ENCODE measurements at regions not wholly inside any gene's neighbourhood (a gene's known extent, or its start where the extent isn't known, plus 50 kb on each side); places are given as distances from the start of the nearest gene placed in this dataset.

- no peak for TF ChIP-seq CTCF (IDR thresholded peaks at IDR 0.05; ENCODE audit: low read depth, low read length, missing control alignments)
- DNase-seq (ENCODE audit: low read depth): no peak
- H3K4me3 ChIP-seq (ENCODE audit: low read depth, low read length): no peak overlapping the region
- in situ Hi-C loops (cut with HindIII; ENCODE audit: low sequenced_read_pairs): no loop called here
Measured at GRCh38 chr10:35910234-35910633, 268.1 kb upstream of the FZD8 start.

- no peak overlapping the region for H3K4me3 ChIP-seq (ENCODE audit: low read depth, low read length)
- TF ChIP-seq CTCF (IDR thresholded peaks at IDR 0.05; ENCODE audit: low read depth, low read length, missing control alignments): no peak
- in situ Hi-C loops (cut with HindIII; ENCODE audit: low sequenced_read_pairs): no loop called here
- DNase-seq (ENCODE audit: low read depth): no peak
Measured at GRCh38 chr10:35909121-35909720, 267.1 kb upstream of the FZD8 start.

GRCh38 chr10:35908451-35908850 is 266.4 kb upstream of the FZD8 start:
- no peak overlapping the region for H3K4me3 ChIP-seq (ENCODE audit: low read depth, low read length)
- no peak for TF ChIP-seq CTCF (IDR thresholded peaks at IDR 0.05; ENCODE audit: low read depth, low read length, missing control alignments)
- in situ Hi-C loops (cut with HindIII; ENCODE audit: low sequenced_read_pairs): no loop called here

GRCh38 chr10:35907548-35907947 is 265.5 kb upstream of the FZD8 start:
- in situ Hi-C loops (cut with HindIII; ENCODE audit: low sequenced_read_pairs): no loop called here
- no peak overlapping the region for H3K4me3 ChIP-seq (ENCODE audit: low read depth, low read length)
- TF ChIP-seq CTCF (IDR thresholded peaks at IDR 0.05; ENCODE audit: low read depth, low read length, missing control alignments): no peak
- DNase-seq (ENCODE audit: low read depth): no peak

More at GRCh38 chr10:35908451-35908850, 266.4 kb upstream of the FZD8 start:
- DNase-seq (ENCODE audit: low read depth): no peak

GRCh38 chr10:35906155-35906554 is 264.1 kb upstream of the FZD8 start:
- in situ Hi-C loops (cut with HindIII; ENCODE audit: low sequenced_read_pairs): no loop called here

GRCh38 chr10:35903021-35903420 is 260.9 kb upstream of the FZD8 start:
- H3K4me3 ChIP-seq (ENCODE audit: low read depth, low read length): no peak overlapping the region
- TF ChIP-seq CTCF (IDR thresholded peaks at IDR 0.05; ENCODE audit: low read depth, low read length, missing control alignments): no peak
- in situ Hi-C loops (cut with HindIII; ENCODE audit: low sequenced_read_pairs): no loop called here
- DNase-seq (ENCODE audit: low read depth): no peak

More at GRCh38 chr10:35906155-35906554, 264.1 kb upstream of the FZD8 start:
- H3K4me3 ChIP-seq (ENCODE audit: low read depth, low read length): no peak overlapping the region
- DNase-seq (ENCODE audit: low read depth): no peak
- no peak for TF ChIP-seq CTCF (IDR thresholded peaks at IDR 0.05; ENCODE audit: low read depth, low read length, missing control alignments)

Data from astrocyte of the cerebellum (primary cell).